Transverse colon (tissue), 4 donors: ENCODE measurements at regions not wholly inside any gene's neighbourhood (a gene's known extent, or its start where the extent isn't known, plus 50 kb on each side); places are given as distances from the start of the nearest gene placed in this dataset.

Experiments used
- DNase-seq: peaks from one replicate; pipeline ENCODE4 v3.0.0-alpha.2; 2019
- H3K27ac ChIP-seq, 4 donors: fragments of 200-600 bp; sonication (generic); 2 replicates each; pipeline ENCODE4 v1.5.1; 2016 to 2018; ENCODE audit warnings: inconsistent platforms in 4 of 4
- H3K27me3 ChIP-seq: fragments of 200-600 bp; sonication (generic); 2 replicates; pipeline ENCODE4 v1.5.1; 2017; ENCODE audit warnings: inconsistent platforms
- H3K36me3 ChIP-seq, 4 donors: fragments of 200-600 bp; sonication (generic); 2 replicates each; pipeline ENCODE4 v1.5.1; 2017 to 2019; ENCODE audit warnings: inconsistent platforms in 4 of 4
- H3K4me1 ChIP-seq, 4 donors: fragments of 200-600 bp; sonication (generic); 2 replicates each; pipeline ENCODE4 v1.5.1; 2017 to 2020; ENCODE audit warnings: inconsistent platforms in 4 of 4
- H3K4me3 ChIP-seq, 4 donors: fragments of 200-600 bp; sonication (generic); 1 replicate in 1 of 4; 2 replicates in 3 of 4; pipeline versions ENCODE4 v1.5.1 to v1.6.1; 2017 to 2019; ENCODE audit warnings: inconsistent platforms in 4 of 4
- H3K9me3 ChIP-seq, 2 donors: fragments of 200-600 bp; sonication (generic); 2 replicates each; pipeline ENCODE4 v1.5.1; 2017 to 2019; ENCODE audit warnings: inconsistent platforms in 2 of 2
- CTCF ChIP-seq, 5 experiments: fragments of 200-600 bp in 3 of 5; fragments of 450-650 bp in 2 of 5; sonication (generic) in 3 of 5; IDR thresholded peaks; 1 replicate in 2 of 5; 2 replicates in 3 of 5; pipeline ENCODE4 v1.5.1; 2016 to 2017; ENCODE audit warnings: antibody characterized with exemption in 5 of 5, inconsistent platforms in 3 of 5, mild to moderate bottlenecking in 2 of 5, moderate library complexity in 1 of 5
- EP300 ChIP-seq: sonication (generic); formaldehyde crosslinking; IDR thresholded peaks from one replicate; pipeline ENCODE4 v1.6.1; 2017; ENCODE audit warnings: antibody characterized with exemption, low read depth
- POLR2A ChIP-seq: fragments of 450-650 bp; IDR thresholded peaks from one replicate; pipeline ENCODE4 v1.6.1; 2016; ENCODE audit warnings: antibody characterized with exemption, mild to moderate bottlenecking, moderate library complexity
- POLR2AphosphoS5 ChIP-seq, 3 donors: sonication (generic); formaldehyde crosslinking; IDR thresholded peaks; one replicate each; pipeline ENCODE4 v1.6.1; 2016; ENCODE audit warnings: antibody characterized with exemption in 3 of 3
- WGBS, 2 donors: methylation state at CpG; one replicate each; pipeline ENCODE4 v1.1.5; 2018; ENCODE audit warnings: low coverage in 1 of 2; 5-methylcytosine and 5-hydroxymethylcytosine counted together
- in situ Hi-C, 4 donors: fragments of 200-750 bp; cut with MboI; loops; one replicate each; pipeline versions ENCODE4 v1.15.0 to v1.15.1; 2017; ENCODE audit warnings: low sequenced_read_pairs in 3 of 4, low pct_ligation_motif_present in 1 of 4, low pct_unique_long_range_greater_than_20kb in 1 of 4
- intact Hi-C: fragments of 100-400 bp; cut with DNase I; formaldehyde crosslinking; loops from one replicate; pipeline ENCODE4 v1.15.1; 2023; ENCODE audit warnings: low total_unique reads

DNA sequence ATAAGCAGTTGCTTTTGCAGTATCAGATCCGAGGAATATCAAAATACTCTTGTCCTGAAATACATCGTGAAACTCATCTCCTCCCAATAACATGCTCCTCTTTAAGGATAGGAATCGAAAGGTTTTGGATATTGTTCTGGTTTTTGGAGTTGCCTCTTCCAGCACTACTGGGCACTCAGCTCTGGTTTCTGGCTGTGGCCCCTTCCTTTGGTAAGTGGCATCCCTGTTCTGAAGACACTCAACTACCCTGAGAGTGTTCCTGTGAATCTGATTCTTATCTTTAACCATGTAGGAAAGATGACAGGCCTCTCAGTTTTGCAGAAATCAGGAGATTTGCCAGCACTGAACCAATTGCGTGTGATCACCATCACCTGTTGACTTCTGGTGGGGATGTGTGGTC lies 327.5 kb upstream of the TBL1XR1 start:
- no peak overlapping the region for H3K4me3 ChIP-seq
- TF ChIP-seq CTCF (IDR thresholded peaks at IDR 0.05) (no peak), POLR2A (no peak)
- in situ Hi-C loops (no loop called here), intact Hi-C loops (no loop called here)
- H3K27me3 ChIP-seq, result no peaks in the 10 kb centered on the region
- H3K9me3 ChIP-seq, result no peaks in the 10 kb centered on the region
- 95 to 100% methylated on average over 1 to 4 of the region's 4 CpGs for WGBS, 2 donors
- no peak for DNase-seq
- no peaks in the 10 kb centered on the region for H3K36me3 ChIP-seq
- peak overlapping the region in 2 of 4 donors; percentile 2 to 20 for H3K27ac ChIP-seq
- H3K4me1 ChIP-seq, result peaks cover 0 to 39% (median 15%) of the 10 kb centered on the region in 4 donors

DNA sequence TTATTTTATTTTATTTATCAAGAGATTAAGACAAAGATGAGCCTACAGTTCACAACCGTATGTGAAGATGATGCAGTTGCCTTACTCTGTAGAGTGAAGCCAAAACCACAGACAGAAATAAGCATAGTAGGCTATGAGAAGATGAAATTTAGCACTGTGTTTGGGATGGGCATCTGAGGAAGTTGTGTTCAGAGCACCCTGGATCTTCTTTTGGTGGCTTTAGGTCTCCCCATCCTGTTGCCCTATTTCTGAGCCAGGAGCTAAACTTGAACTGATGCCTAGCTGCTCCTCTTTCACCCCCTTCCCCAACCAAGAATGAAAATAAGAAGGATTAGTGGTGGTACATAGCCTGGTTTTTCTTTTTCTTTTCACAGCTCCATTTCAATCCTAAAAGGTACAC lies 328.1 kb upstream of the TBL1XR1 start:
- 83 to 95% methylated on average over 1 of the region's 1 CpG for WGBS, 2 donors
- Histone ChIP-seq H3K4me1 (peaks cover 0 to 39% (median 15%) of the 10 kb centered on the region in 4 donors), H3K36me3 (no peaks in the 10 kb centered on the region), H3K9me3 (no peaks in the 10 kb centered on the region), H3K4me3 (no peak overlapping the region), H3K27me3 (no peaks in the 10 kb centered on the region), H3K27ac (no peak overlapping the region)
- intact Hi-C loops, result no loop called here
- DNase-seq, result no peak
- in situ Hi-C loops, result no loop called here
- no peak for TF ChIP-seq EP300
- TF ChIP-seq POLR2AphosphoS5 (IDR thresholded peaks at IDR 0.05), result no peak
- TF ChIP-seq CTCF (IDR thresholded peaks at IDR 0.05), result no peak
- TF ChIP-seq POLR2A, result no peak

DNA sequence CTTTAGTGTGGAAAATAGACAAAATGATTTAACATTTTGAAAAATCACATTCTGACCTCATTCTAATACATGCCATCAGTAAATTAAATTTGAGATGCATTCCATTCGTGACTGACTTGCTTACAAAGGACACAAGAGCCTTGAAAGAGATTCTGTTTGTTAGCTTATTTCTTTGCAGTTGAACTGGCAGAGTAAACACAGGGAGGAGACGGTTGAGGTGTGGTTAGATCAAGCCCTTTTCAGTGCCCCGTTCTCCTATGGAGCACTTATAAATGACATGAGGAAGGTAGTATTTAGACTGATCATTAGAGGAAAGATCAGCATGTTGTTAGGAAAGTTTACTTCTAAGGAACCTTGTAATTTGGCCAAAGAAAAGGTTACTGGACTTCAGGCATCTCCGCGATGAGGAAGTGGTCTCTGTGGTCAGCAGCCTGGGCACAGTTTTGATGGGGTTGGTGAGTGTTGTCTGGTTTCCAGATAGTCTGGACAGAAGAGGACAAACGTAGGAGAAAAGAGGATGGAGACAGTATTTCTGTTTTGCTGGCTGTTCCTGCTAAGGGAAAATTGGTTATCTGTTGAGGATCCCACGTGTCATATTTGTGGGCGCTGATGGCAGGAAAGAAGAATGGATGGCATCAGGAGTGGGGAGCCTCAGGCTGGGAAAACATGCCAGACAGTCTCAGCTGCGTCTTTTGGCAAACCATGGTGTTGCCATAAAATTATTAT lies 328.9 kb upstream of the TBL1XR1 start:
- in situ Hi-C loops, result no loop called here
- intact Hi-C loops, result no loop called here
- Histone ChIP-seq H3K4me1 (peaks cover 0 to 39% (median 15%) of the 10 kb centered on the region in 4 donors), H3K4me3 (no peak overlapping the region), H3K27ac (no peak overlapping the region), H3K36me3 (no peaks in the 10 kb centered on the region), H3K9me3 (no peaks in the 10 kb centered on the region), H3K27me3 (no peaks in the 10 kb centered on the region)
- TF ChIP-seq CTCF (IDR thresholded peaks at IDR 0.05) (no peak), EP300 (no peak), POLR2AphosphoS5 (IDR thresholded peaks at IDR 0.05) (no peak), POLR2A (no peak)
- DNase-seq, result no peak
- WGBS, 2 donors, result 38 to 62% methylated on average over 7 to 9 of the region's 9 CpGs

DNA sequence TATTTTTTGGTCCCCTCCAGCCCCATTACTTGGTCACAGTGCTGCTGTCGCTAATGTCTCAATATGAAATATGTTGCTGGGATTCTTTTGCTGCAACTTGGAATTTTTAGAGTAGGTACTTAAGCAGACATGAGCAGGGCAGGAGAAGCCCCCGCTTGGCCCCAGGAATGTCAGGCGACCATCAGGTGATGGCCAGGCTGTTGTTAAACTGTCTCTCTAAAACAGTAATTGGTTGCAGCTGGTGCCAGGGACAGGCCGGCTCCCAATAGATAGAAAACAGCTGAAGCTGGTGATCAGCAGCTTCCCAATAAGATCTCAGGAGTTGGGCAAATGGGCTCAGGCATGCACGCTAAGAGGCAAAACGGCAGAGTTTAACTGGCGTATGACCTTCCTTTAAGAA lies 329.9 kb upstream of the TBL1XR1 start:
- intact Hi-C loops, result no loop called here
- Histone ChIP-seq H3K4me3 (no peak overlapping the region), H3K36me3 (no peaks in the 10 kb centered on the region), H3K27ac (no peak overlapping the region), H3K27me3 (no peaks in the 10 kb centered on the region), H3K9me3 (no peaks in the 10 kb centered on the region), H3K4me1 (peaks cover 0 to 39% (median 15%) of the 10 kb centered on the region in 4 donors)
- in situ Hi-C loops, result no loop called here
- TF ChIP-seq CTCF (IDR thresholded peaks at IDR 0.05) (no peak), EP300 (no peak), POLR2A (no peak), POLR2AphosphoS5 (IDR thresholded peaks at IDR 0.05) (no peak)
- DNase-seq, result no peak
- WGBS, 2 donors, result 77 to 91% methylated on average over 4 to 7 of the region's 7 CpGs
